ENCODE measurements at regions not wholly inside any gene's neighbourhood (a gene's known extent, or its start where the extent isn't known, plus 50 kb on each side); places are given as distances from the start of the nearest gene placed in this dataset.

DNA sequence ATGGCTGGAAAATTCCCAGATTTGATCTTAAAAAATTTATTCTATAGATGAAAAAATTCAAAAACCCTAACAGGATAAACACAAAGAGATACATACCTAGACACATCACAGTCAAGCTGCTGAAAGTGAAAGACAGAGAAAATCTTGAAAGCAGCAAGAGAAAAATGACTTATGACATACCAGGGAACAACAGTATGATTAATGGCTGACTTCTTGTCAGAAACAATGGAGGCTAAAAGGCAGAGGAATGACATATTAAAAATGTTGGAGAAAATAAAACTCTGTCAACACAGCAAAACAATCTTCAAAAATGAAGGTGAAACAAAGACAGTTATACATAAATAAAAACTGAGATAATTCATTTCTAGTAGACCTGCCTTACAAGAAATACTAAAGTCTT lies 442.7 kb downstream of the IPMK start:
- ChIA-PET POLR2A (no interaction called here), CTCF (no interaction called here)
- Histone ChIP-seq H3K4me2 (no peak overlapping the region), H3K9ac (no peak overlapping the region), H2AFZ (ENCODE audit: low read depth) (no peak overlapping the region), H3K79me2 (ENCODE audit: insufficient read depth) (no peaks in the 10 kb centered on the region), H3K4me1 (ENCODE audit: control insufficient read depth in 1 of 2, insufficient read depth in 2 of 2, low read depth in 1 of 2, low read length in 1 of 2) (no peaks in the 10 kb centered on the region), H3K4me3 (ENCODE audit: low read depth in 2 of 2, low read length in 1 of 2) (no peak overlapping the region), H3K36me3 (replicated peaks in 1 of 2; ENCODE audit: control insufficient read depth in 1 of 2, insufficient read depth in 2 of 2, low read length in 1 of 2) (no peaks in the 10 kb centered on the region), H3K9me3 (no peaks in the 10 kb centered on the region), H3K27me3 (ENCODE audit: insufficient read depth) (no peaks in the 10 kb centered on the region), H3K27ac (ENCODE audit: low read depth in 2 of 2, low read length in 1 of 2) (no peak overlapping the region), H3K9me2 (no peaks in the 10 kb centered on the region), H3F3A (replicated peaks; ENCODE audit: insufficient read depth) (no peaks in the 10 kb centered on the region), H4K20me1 (ENCODE audit: insufficient read depth) (no peaks in the 10 kb centered on the region)
- TF ChIP-seq FOSL2 (IDR thresholded peaks at IDR 0.05; ENCODE audit: borderline replicate concordance, low read depth) (no peak), TCF12 (IDR thresholded peaks at IDR 0.05) (no peak), PBX3 (IDR thresholded peaks at IDR 0.05) (no peak), JUND (IDR thresholded peaks at IDR 0.05) (no peak), MAX (IDR thresholded peaks at IDR 0.05; ENCODE audit: low read depth) (no peak), RXRA (IDR thresholded peaks at IDR 0.05; ENCODE audit: borderline replicate concordance, low read depth) (no peak), ELF1 (IDR thresholded peaks at IDR 0.05) (no peak)
- DNase-seq: no peak

DNA sequence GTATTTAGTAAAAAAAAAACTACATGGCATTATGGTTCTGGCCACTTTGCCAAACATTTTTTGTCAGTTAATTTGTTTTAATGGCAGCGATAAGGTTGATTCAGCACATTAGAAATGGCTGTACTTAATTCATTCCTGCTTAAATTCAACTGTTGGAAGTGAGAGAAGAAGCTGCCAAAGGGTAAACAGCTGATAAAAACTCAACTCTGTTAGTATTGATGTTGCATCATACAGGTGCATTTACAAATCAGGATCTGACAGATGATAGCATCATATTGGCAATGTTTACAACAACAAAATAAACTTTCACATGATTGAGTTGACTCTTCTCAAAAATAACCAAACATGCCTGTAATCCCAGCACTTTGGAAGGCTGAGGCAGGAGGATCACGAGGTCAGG lies 444.3 kb downstream of the IPMK start:
- Histone ChIP-seq H3K36me3 (replicated peaks in 1 of 2; ENCODE audit: control insufficient read depth in 1 of 2, insufficient read depth in 2 of 2, low read length in 1 of 2) (no peaks in the 10 kb centered on the region), H3K9ac (no peak overlapping the region), H3K27me3 (ENCODE audit: insufficient read depth) (no peaks in the 10 kb centered on the region), H3K27ac (ENCODE audit: low read depth in 2 of 2, low read length in 1 of 2) (no peak overlapping the region), H3F3A (replicated peaks; ENCODE audit: insufficient read depth) (no peaks in the 10 kb centered on the region), H3K9me2 (no peaks in the 10 kb centered on the region), H3K79me2 (ENCODE audit: insufficient read depth) (no peaks in the 10 kb centered on the region), H3K9me3 (no peaks in the 10 kb centered on the region), H4K20me1 (ENCODE audit: insufficient read depth) (no peaks in the 10 kb centered on the region), H3K4me2 (no peak overlapping the region), H2AFZ (ENCODE audit: low read depth) (no peak overlapping the region), H3K4me3 (ENCODE audit: low read depth in 2 of 2, low read length in 1 of 2) (no peak overlapping the region), H3K4me1 (ENCODE audit: control insufficient read depth in 1 of 2, insufficient read depth in 2 of 2, low read depth in 1 of 2, low read length in 1 of 2) (no peaks in the 10 kb centered on the region)
- TF ChIP-seq RFX5 (IDR thresholded peaks at IDR 0.05; ENCODE audit: low read length) (no peak), RAD21 (IDR thresholded peaks at IDR 0.05; ENCODE audit: low read length) (no peak), USF2 (IDR thresholded peaks at IDR 0.05; ENCODE audit: borderline replicate concordance, low read depth, low read length) (no peak), FOSL2 (IDR thresholded peaks at IDR 0.05; ENCODE audit: borderline replicate concordance, low read depth) (no peak), CHD2 (IDR thresholded peaks at IDR 0.05; ENCODE audit: low read length, partially characterized antibody) (no peak), EZH2phosphoT487 (IDR thresholded peaks at IDR 0.05; ENCODE audit: borderline replicate concordance, low read depth) (no peak), MXI1 (IDR thresholded peaks at IDR 0.05; ENCODE audit: low read depth, low read length) (no peak), POLR2AphosphoS5 (IDR thresholded peaks at IDR 0.05; ENCODE audit: low read depth, low read length) (no peak), NFIC (IDR thresholded peaks at IDR 0.05; ENCODE audit: borderline replicate concordance) (no peak)
- TF ChIP-seq, protein P1, sequence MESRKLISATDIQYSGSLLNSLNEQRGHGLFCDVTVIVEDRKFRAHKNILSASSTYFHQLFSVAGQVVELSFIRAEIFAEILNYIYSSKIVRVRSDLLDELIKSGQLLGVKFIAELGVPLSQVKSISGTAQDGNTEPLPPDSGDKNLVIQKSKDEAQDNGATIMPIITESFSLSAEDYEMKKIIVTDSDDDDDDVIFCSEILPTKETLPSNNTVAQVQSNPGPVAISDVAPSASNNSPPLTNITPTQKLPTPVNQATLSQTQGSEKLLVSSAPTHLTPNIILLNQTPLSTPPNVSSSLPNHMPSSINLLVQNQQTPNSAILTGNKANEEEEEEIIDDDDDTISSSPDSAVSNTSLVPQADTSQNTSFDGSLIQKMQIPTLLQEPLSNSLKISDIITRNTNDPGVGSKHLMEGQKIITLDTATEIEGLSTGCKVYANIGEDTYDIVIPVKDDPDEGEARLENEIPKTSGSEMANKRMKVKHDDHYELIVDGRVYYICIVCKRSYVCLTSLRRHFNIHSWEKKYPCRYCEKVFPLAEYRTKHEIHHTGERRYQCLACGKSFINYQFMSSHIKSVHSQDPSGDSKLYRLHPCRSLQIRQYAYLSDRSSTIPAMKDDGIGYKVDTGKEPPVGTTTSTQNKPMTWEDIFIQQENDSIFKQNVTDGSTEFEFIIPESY (IDR thresholded peaks at IDR 0.05; ENCODE audit: borderline replicate concordance, low read depth): no peak
- no peak for DNase-seq
- ChIA-PET CTCF (no interaction called here), POLR2A (no interaction called here)
- 8% methylated on average over 2 of the region's 2 CpGs for WGBS (ENCODE audit: low lambda C conversion rate)
